RWPE1 (cell line): ENCODE measurements at regions not wholly inside any gene's neighbourhood (a gene's known extent, or its start where the extent isn't known, plus 50 kb on each side); places are given as distances from the start of the nearest gene placed in this dataset.
"Not testable (repeated sequence)": the region's sequence is repeated elsewhere in the genome, so short reads cannot be mapped to it uniquely, and the experiment has no call there.

ENCODE experiments used
- CTCF ChIA-PET: fragments of 350-600 bp; sonication (Branson Sonifier 250); formaldehyde crosslinking; extraction: SDS; loops from one replicate; lab custom pipeline; 2021; lab: Yijun Ruan, JAX
- POLR2A ChIA-PET: fragments of 400-600 bp; formaldehyde crosslinking; extraction: SDS; loops from one replicate; lab custom pipeline; 2020; ENCODE audit warnings: antibody characterized with exemption; ENCODE audit not compliant: low non-redundant PET; lab: Yijun Ruan, JAX
- DNase-seq: peaks from one replicate; pipeline ENCODE4 v3.0.0; 2012; ENCODE audit warnings: low spot score
- H3K27ac ChIP-seq: fragments of 450-650 bp; 2 replicates; pipeline ENCODE4 v1.5.1; 2017
- CTCF ChIP-seq: fragments of 450-650 bp; conservative IDR thresholded peaks from 2 replicates; pipeline ENCODE4 v1.5.1; 2017; ENCODE audit warnings: low read depth, mild to moderate bottlenecking

GRCh38 chr14:66330228-66330627 is 155.9 kb upstream of the CCDC196 start:
- no peak for TF ChIP-seq CTCF
- no peak for DNase-seq
- ChIA-PET POLR2A (no interaction called here), CTCF (interaction anchor here (0.6 kb wide), 1 partner anchor 55 kb away, joined by 3 read pairs; no protein-coding TSS in a partner anchor)
- no peak overlapping the region for H3K27ac ChIP-seq

GRCh38 chr14:66330916-66331315 is 155.3 kb upstream of the CCDC196 start:
- H3K27ac ChIP-seq = no peak overlapping the region
- TF ChIP-seq CTCF = no peak
- POLR2A ChIA-PET = no interaction called here
- CTCF ChIA-PET = interaction anchor here (0.6 kb wide), 1 partner anchor 54 kb away, joined by 3 read pairs; no protein-coding TSS in a partner anchor
- DNase-seq = no peak

GRCh38 chr14:66333293-66333692 is 152.9 kb upstream of the CCDC196 start:
- H3K27ac ChIP-seq, POLR2A ChIA-PET, DNase-seq, CTCF ChIA-PET: not testable (repeated sequence)

GRCh38 chr14:66341239-66341638 is 144.9 kb upstream of the CCDC196 start:
- POLR2A ChIA-PET = no interaction called here
- CTCF ChIA-PET = no interaction called here
- DNase-seq = no peak
- no peak for TF ChIP-seq CTCF
- no peak overlapping the region for H3K27ac ChIP-seq

GRCh38 chr14:66345986-66346385 is 140.2 kb upstream of the CCDC196 start:
- POLR2A ChIA-PET = no interaction called here
- no peak for DNase-seq
- no peak overlapping the region for H3K27ac ChIP-seq
- no peak for TF ChIP-seq CTCF
- CTCF ChIA-PET = no interaction called here

- TF ChIP-seq CTCF = no peak
- ChIA-PET CTCF (no interaction called here), POLR2A (no interaction called here)
- DNase-seq = no peak
- no peak overlapping the region for H3K27ac ChIP-seq
Measured at GRCh38 chr14:66351310-66351709, 134.9 kb upstream of the CCDC196 start.

GRCh38 chr14:66359500-66359899 is 126.7 kb upstream of the CCDC196 start:
- POLR2A ChIA-PET = no interaction called here

More at GRCh38 chr14:66359500-66359899, 126.7 kb upstream of the CCDC196 start:
- CTCF ChIA-PET = interaction anchor here (0.6 to 5.2 kb wide), 19 partner anchors 9 to 1196 kb away, joined by 3 to 75 read pairs (median 4); no protein-coding TSS in a partner anchor
- TF ChIP-seq CTCF = peak; percentile 61
- H3K27ac ChIP-seq = no peak overlapping the region
- peak; percentile 46 for DNase-seq
